K562 (cell line): ENCODE measurements at regions not wholly inside any gene's neighbourhood (a gene's known extent, or its start where the extent isn't known, plus 50 kb on each side); places are given as distances from the start of the nearest gene placed in this dataset.

Source experiments
- ATAC-seq: fragments of 200-7000 bp; cut with Tn5 transposase; 3 replicates; pipeline ENCODE4 v1.9.1; 2020; ENCODE audit warnings: moderate library complexity
- BruUV-seq: library from RNA; stranded (reverse); fragments of 400-500 nt; replicated peaks from 2 replicates; lab custom pipeline; 2021; lab: Mats Ljungman, UMichigan
- CTCF ChIA-PET: fragments of 300-600 bp; formaldehyde crosslinking; extraction: SDS; loops from one replicate; lab custom pipeline; 2021; ENCODE audit warnings: low intra/inter-chr PET ratio; lab: Yijun Ruan, JAX
- POLR2A ChIA-PET: fragments of 300-600, 350-650 bp; sonication (Branson Sonifier 250); formaldehyde crosslinking; extraction: SDS; loops from one replicate; lab custom pipeline; 2021; ENCODE audit warnings: antibody characterized with exemption, inconsistent platforms; lab: Yijun Ruan, JAX
- DNase-seq, 4 experiments: peaks; one replicate each; pipeline versions ENCODE4 v3.0.0 to v3.0.0-alpha.2; 2011 to 2018; ENCODE audit warnings: low spot score in 3 of 4, mixed read lengths in 3 of 4; ENCODE audit errors: extremely low read depth in 1 of 4
- FAIRE-seq: peaks from 2 replicates; lab custom pipeline; 2011; peaks lifted over from hg19 to GRCh38; lab: Jason Lieb, UNC
- H2AFZ ChIP-seq: 2 replicates; pipeline ENCODE4 v1.6.0; 2011; ENCODE audit warnings: low read depth, low read length, control low read depth, inconsistent platforms
- H3K27ac ChIP-seq: fragments of 200-600 bp; 3 replicates; pipeline ENCODE4 v1.8.0; 2011; ENCODE audit warnings: low read depth, mild to moderate bottlenecking, control low read depth, inconsistent platforms, low read length, moderate library complexity, mixed read lengths; ENCODE audit errors: extremely low read depth
- H3K27me3 ChIP-seq, 2 experiments: fragments of 300-600 bp in 1 of 2; 2 replicates in 1 of 2; 3 replicates in 1 of 2; pipeline versions ENCODE4 v1.6.0 to v1.8.0; 2011; ENCODE audit warnings: inconsistent platforms in 2 of 2, low read length in 2 of 2, mild to moderate bottlenecking in 1 of 2, mixed read lengths in 1 of 2, moderate library complexity in 1 of 2; ENCODE audit not compliant: control insufficient read depth in 2 of 2, insufficient read depth in 2 of 2
- H3K36me3 ChIP-seq: fragments of 300-600 bp; 3 replicates; pipeline ENCODE4 v1.8.0; 2011; ENCODE audit warnings: mild to moderate bottlenecking, low read length, inconsistent platforms; ENCODE audit not compliant: control insufficient read depth, insufficient read depth
- H3K4me1 ChIP-seq, 2 experiments: fragments of 200-600 bp in 1 of 2; replicated peaks in 1 of 2; 2 replicates in 1 of 2; 3 replicates in 1 of 2; pipeline versions ENCODE4 v1.5.1 to v1.8.0; 2011; ENCODE audit warnings: inconsistent platforms in 2 of 2, low read length in 2 of 2, mild to moderate bottlenecking in 1 of 2, mixed read lengths in 1 of 2, moderate library complexity in 1 of 2; ENCODE audit not compliant: control insufficient read depth in 2 of 2, insufficient read depth in 2 of 2
- H3K4me2 ChIP-seq: 2 replicates; pipeline ENCODE4 v1.6.1; 2011; ENCODE audit warnings: low read length, control low read depth, inconsistent platforms, mixed read lengths; ENCODE audit not compliant: insufficient read depth
- H3K4me3 ChIP-seq: fragments of 200-600 bp; sonication (generic), shearing (Covaris generic); 2 replicates; pipeline ENCODE4 v1.5.1; 2016; ENCODE audit warnings: control low read depth, inconsistent platforms
- H3K79me2 ChIP-seq: fragments of 200-600 bp; 3 replicates; pipeline ENCODE4 v1.8.0; 2011; ENCODE audit warnings: low read length, inconsistent platforms; ENCODE audit not compliant: control insufficient read depth, insufficient read depth
- H3K9ac ChIP-seq, 2 experiments: 2 replicates each; pipeline versions ENCODE4 v1.6.0 to v1.6.1; 2011; ENCODE audit warnings: low read depth in 2 of 2, low read length in 2 of 2, control low read depth in 1 of 2, inconsistent platforms in 1 of 2, mild to moderate bottlenecking in 1 of 2, mixed read lengths in 1 of 2; ENCODE audit not compliant: insufficient read depth in 1 of 2
- H3K9me1 ChIP-seq: one replicate; pipeline ENCODE4 v1.6.0; 2011; ENCODE audit warnings: inconsistent platforms, mild to moderate bottlenecking, low read length, moderate library complexity; ENCODE audit not compliant: control insufficient read depth, insufficient read depth
- H3K9me3 ChIP-seq: replicated peaks from 2 replicates; pipeline ENCODE4 v1.5.1; 2011; ENCODE audit warnings: low read depth, low read length, inconsistent platforms; ENCODE audit not compliant: control insufficient read depth, insufficient read depth
- H4K20me1 ChIP-seq: replicated peaks from 2 replicates; pipeline ENCODE4 v1.6.1; 2011; ENCODE audit warnings: low read length, inconsistent platforms, mixed read lengths; ENCODE audit not compliant: control insufficient read depth, insufficient read depth
- ARID2 ChIP-seq: fragments of 450-650 bp; IDR thresholded peaks from 2 replicates; pipeline ENCODE4 v1.6.1; 2017; ENCODE audit warnings: antibody characterized with exemption, mild to moderate bottlenecking
- JUN ChIP-seq, 2 experiments: sonication (generic) in 1 of 2; formaldehyde crosslinking in 1 of 2; IDR thresholded peaks; 2 replicates each; pipeline versions ENCODE4 v1.6.1 to v1.8.0; 2012 to 2022; ENCODE audit warnings: borderline replicate concordance in 2 of 2, mild to moderate bottlenecking in 2 of 2, improper control_type of control experiment in 1 of 2, low read depth in 1 of 2, low read length in 1 of 2, missing genetic modification reagents in 1 of 2
- MXI1 ChIP-seq: IDR thresholded peaks from 2 replicates; pipeline ENCODE4 v1.6.1; 2011; ENCODE audit warnings: low read depth, mild to moderate bottlenecking, improper control_type of control experiment, low read length
- NFE2L1 ChIP-seq: fragments of 450-650 bp; IDR thresholded peaks from 2 replicates; pipeline ENCODE4 v1.6.1; 2016; ENCODE audit warnings: missing genetic modification characterization, low read depth, mild to moderate bottlenecking, missing compliant biosample characterization, moderate library complexity, borderline replicate concordance
- TEAD1 ChIP-seq, 2 experiments: fragments of 450-650 bp in 1 of 2; sonication (generic) in 1 of 2; formaldehyde crosslinking; IDR thresholded peaks; 2 replicates each; pipeline versions ENCODE4 v1.4.0 to v1.8.0; 2020 to 2022; ENCODE audit warnings: mild to moderate bottlenecking in 2 of 2, missing genetic modification reagents in 1 of 2
- ZFP36 ChIP-seq: fragments of 150-350 bp; IDR thresholded peaks from 2 replicates; pipeline ENCODE4 v1.6.1; 2018; ENCODE audit warnings: low read length, low read depth; ENCODE audit not compliant: partially characterized antibody
- ZNF232 ChIP-seq: sonication (generic); formaldehyde crosslinking; IDR thresholded peaks from 2 replicates; pipeline ENCODE4 v1.8.0; 2022; ENCODE audit warnings: mild to moderate bottlenecking, missing genetic modification reagents
- ZNF239 ChIP-seq: fragments of 250-450 bp; sonication (Bioruptor Pico); IDR thresholded peaks from 2 replicates; pipeline ENCODE4 v1.4.0; 2020; ENCODE audit warnings: mild to moderate bottlenecking
- ZNF695 ChIP-seq: fragments of 450-650 bp; formaldehyde crosslinking; IDR thresholded peaks from 2 replicates; pipeline ENCODE4 v1.4.0; 2020; ENCODE audit warnings: mild to moderate bottlenecking, moderate library complexity
- in situ Hi-C: fragments of 300-500 bp; cut with MboI; formaldehyde crosslinking; loops from 4 replicates; pipeline ENCODE4 v1.15.0; 2018; ENCODE audit warnings: inconsistent platforms, mixed read lengths
- intact Hi-C: fragments of 100-400 bp; cut with micrococcal nuclease; formaldehyde crosslinking; loops from 2 replicates; pipeline ENCODE4 v1.14.2; 2022

- H3K36me3 ChIP-seq = no peaks in the 10 kb centered on the region
- ATAC-seq = no peak
- H4K20me1 ChIP-seq = no peaks in the 10 kb centered on the region
- POLR2A ChIA-PET = no interaction called here
- H3K9me1 ChIP-seq = no peaks in the 10 kb centered on the region
- intact Hi-C loops = loop anchor here (10.0 kb wide), 1 partner anchor 829 kb away; no protein-coding TSS in a partner anchor
- no peaks in the 10 kb centered on the region for H3K27me3 ChIP-seq
- DNase-seq = no peak
- in situ Hi-C loops = no loop called here
- CTCF ChIA-PET = no interaction called here
- no peaks in the 10 kb centered on the region for H3K79me2 ChIP-seq
- H3K27ac ChIP-seq = no peak overlapping the region
- peak; percentile 32 for FAIRE-seq
- TF ChIP-seq TEAD1 (CRISPR knock-in tag; IDR thresholded peaks at IDR 0.05) (no peak), ARID2 (no peak), ZNF239 (CRISPR knock-in tag) (no peak), ZFP36 (no peak), ZNF695 (no peak), ZNF232 (CRISPR knock-in tag) (no peak), NFE2L1 (tag) (no peak), JUN (IDR thresholded peaks at IDR 0.05; ENCODE audit: borderline replicate concordance, low read depth, low read length) (no peak), JUN (CRISPR knock-in tag; IDR thresholded peaks at IDR 0.05; ENCODE audit: borderline replicate concordance) (no peak), MXI1 (no peak)
- TF ChIP-seq, all 486 proteins: peak for 0
- no TSS peak for BruUV-seq
- peaks cover 0 to 4% of the 10 kb centered on the region in 2 experiments; a peak in 2 of 5 replicates for H3K4me1 ChIP-seq
- H3K4me3 ChIP-seq = no peak overlapping the region
- H2AFZ ChIP-seq = no peak overlapping the region
- no peak overlapping the region for H3K4me2 ChIP-seq
- H3K9me3 ChIP-seq = no peaks in the 10 kb centered on the region
- no peak overlapping the region for H3K9ac ChIP-seq
These were observed 477.1 kb upstream of the NR2F2 start for GRCh38 chr15:95853350-95853749.
